Central memory CD8-positive, alpha-beta T cell (primary cell): ENCODE measurements at regions not wholly inside any gene's neighbourhood (a gene's known extent, or its start where the extent isn't known, plus 50 kb on each side); places are given as distances from the start of the nearest gene placed in this dataset.

Source experiments
- ATAC-seq: fragments of 150-1000 bp; cut with Tn5 transposase; replicated peaks from 2 replicates; pipeline ENCODE4 v1.10.0; 2022; ENCODE audit warnings: mild to moderate bottlenecking, moderate FRiP score, moderate number of reproducible peaks; ENCODE audit not compliant: poor library complexity, severe bottlenecking; ENCODE audit errors: extremely low read depth
- DNase-seq, 2 donors: peaks; one replicate each; pipeline ENCODE4 v3.0.0; 2021; ENCODE audit warnings: low spot score in 2 of 2
- H3K27ac Mint-ChIP-seq: one replicate; pipeline ENCODE4 v1.8.0; 2022; ENCODE audit warnings: low read depth, mild to moderate bottlenecking, moderate library complexity, mixed read lengths
- H3K27me3 Mint-ChIP-seq: one replicate; pipeline ENCODE4 v1.8.0; 2022; ENCODE audit warnings: mixed read lengths
- H3K36me3 Mint-ChIP-seq: one replicate; pipeline ENCODE4 v1.8.0; 2022; ENCODE audit warnings: mild to moderate bottlenecking, moderate library complexity, mixed read lengths; ENCODE audit not compliant: insufficient read depth
- H3K4me1 Mint-ChIP-seq: one replicate; pipeline ENCODE4 v1.8.0; 2022; ENCODE audit warnings: mixed read lengths
- H3K4me3 Mint-ChIP-seq: one replicate; pipeline ENCODE4 v1.8.0; 2022; ENCODE audit warnings: mild to moderate bottlenecking, moderate library complexity, mixed read lengths
- H3K9me3 Mint-ChIP-seq: one replicate; pipeline ENCODE4 v1.8.0; 2022; ENCODE audit warnings: mixed read lengths

GRCh38 chr5:123916345-123917121, 404.6 kb downstream of the CSNK1G3 start:
- H3K9me3 Mint-ChIP-seq: peaks cover 19% of the 10 kb centered on the region
- H3K27ac Mint-ChIP-seq: no peak overlapping the region
- H3K36me3 Mint-ChIP-seq: no peaks in the 10 kb centered on the region
- no peak overlapping the region for H3K4me3 Mint-ChIP-seq
- DNase-seq (no peak), ATAC-seq (no peak)
- H3K4me1 Mint-ChIP-seq: no peaks in the 10 kb centered on the region
- H3K27me3 Mint-ChIP-seq: no peaks in the 10 kb centered on the region

- no peak for DNase-seq
- ATAC-seq: no peak
- no peak overlapping the region for H3K27ac Mint-ChIP-seq
- no peaks in the 10 kb centered on the region for H3K36me3 Mint-ChIP-seq
- peaks cover 19% of the 10 kb centered on the region for H3K9me3 Mint-ChIP-seq
- H3K27me3 Mint-ChIP-seq: no peaks in the 10 kb centered on the region
- H3K4me1 Mint-ChIP-seq: no peaks in the 10 kb centered on the region
- no peak overlapping the region for H3K4me3 Mint-ChIP-seq
Measured at GRCh38 chr5:123914333-123914732, 402.4 kb downstream of the CSNK1G3 start.

GRCh38 chr5:123907349-123907748, 395.4 kb downstream of the CSNK1G3 start:
- Mint-ChIP-seq H3K9me3 (peaks cover 9% of the 10 kb centered on the region), H3K27me3 (no peaks in the 10 kb centered on the region), H3K4me3 (no peak overlapping the region), H3K36me3 (no peaks in the 10 kb centered on the region), H3K4me1 (no peaks in the 10 kb centered on the region), H3K27ac (no peak overlapping the region)
- ATAC-seq (no peak), DNase-seq (no peak)

- Mint-ChIP-seq H3K9me3 (peaks cover 9% of the 10 kb centered on the region), H3K27ac (no peak overlapping the region), H3K27me3 (no peaks in the 10 kb centered on the region), H3K4me3 (no peak overlapping the region), H3K36me3 (no peaks in the 10 kb centered on the region), H3K4me1 (no peaks in the 10 kb centered on the region)
- DNase-seq (no peak), ATAC-seq (no peak)
Measured at GRCh38 chr5:123906698-123907295, 394.8 kb downstream of the CSNK1G3 start.

GRCh38 chr5:123885081-123885480, 373.1 kb downstream of the CSNK1G3 start:
- no peak overlapping the region for H3K4me3 Mint-ChIP-seq
- H3K27me3 Mint-ChIP-seq: no peaks in the 10 kb centered on the region
- no peaks in the 10 kb centered on the region for H3K36me3 Mint-ChIP-seq
- DNase-seq (no peak), ATAC-seq (no peak)
- no peak overlapping the region for H3K27ac Mint-ChIP-seq
- H3K4me1 Mint-ChIP-seq: no peaks in the 10 kb centered on the region
- H3K9me3 Mint-ChIP-seq: no peaks in the 10 kb centered on the region

- Mint-ChIP-seq H3K27me3 (no peaks in the 10 kb centered on the region), H3K9me3 (no peaks in the 10 kb centered on the region), H3K4me1 (no peaks in the 10 kb centered on the region), H3K27ac (no peak overlapping the region), H3K4me3 (no peak overlapping the region), H3K36me3 (no peaks in the 10 kb centered on the region)
- ATAC-seq: no peak
- DNase-seq: no peak
Measured at GRCh38 chr5:123882965-123883345, 371.0 kb downstream of the CSNK1G3 start.

- ATAC-seq: no peak
- H3K9me3 Mint-ChIP-seq: no peaks in the 10 kb centered on the region
- no peaks in the 10 kb centered on the region for H3K4me1 Mint-ChIP-seq
- H3K4me3 Mint-ChIP-seq: no peak overlapping the region
- no peak overlapping the region for H3K27ac Mint-ChIP-seq
- H3K36me3 Mint-ChIP-seq: no peaks in the 10 kb centered on the region
- DNase-seq: no peak
- H3K27me3 Mint-ChIP-seq: no peaks in the 10 kb centered on the region
Measured at GRCh38 chr5:123882319-123882964, 370.5 kb downstream of the CSNK1G3 start.

- no peaks in the 10 kb centered on the region for H3K27me3 Mint-ChIP-seq
- no peak for DNase-seq
Measured at GRCh38 chr5:123881759-123882244, 369.8 kb downstream of the CSNK1G3 start.

GRCh38 chr5:123880875-123881274, 368.9 kb downstream of the CSNK1G3 start:
- H3K27me3 Mint-ChIP-seq: no peaks in the 10 kb centered on the region
- no peaks in the 10 kb centered on the region for H3K36me3 Mint-ChIP-seq
- H3K27ac Mint-ChIP-seq: no peak overlapping the region
- DNase-seq (no peak), ATAC-seq (no peak)
- H3K4me3 Mint-ChIP-seq: no peak overlapping the region
- no peaks in the 10 kb centered on the region for H3K4me1 Mint-ChIP-seq
- no peaks in the 10 kb centered on the region for H3K9me3 Mint-ChIP-seq

More at GRCh38 chr5:123881759-123882244, 369.8 kb downstream of the CSNK1G3 start:
- Mint-ChIP-seq H3K4me3 (no peak overlapping the region), H3K36me3 (no peaks in the 10 kb centered on the region), H3K4me1 (no peaks in the 10 kb centered on the region), H3K9me3 (no peaks in the 10 kb centered on the region), H3K27ac (no peak overlapping the region)
- ATAC-seq: no peak

- no peak overlapping the region for H3K27ac Mint-ChIP-seq
- H3K9me3 Mint-ChIP-seq: peaks cover 6% of the 10 kb centered on the region
- ATAC-seq: no peak
- no peaks in the 10 kb centered on the region for H3K36me3 Mint-ChIP-seq
- no peak for DNase-seq
- H3K4me3 Mint-ChIP-seq: no peak overlapping the region
- H3K27me3 Mint-ChIP-seq: no peaks in the 10 kb centered on the region
- no peaks in the 10 kb centered on the region for H3K4me1 Mint-ChIP-seq
Measured at GRCh38 chr5:123879071-123879470, 367.1 kb downstream of the CSNK1G3 start.

- Mint-ChIP-seq H3K36me3 (no peaks in the 10 kb centered on the region), H3K4me1 (no peaks in the 10 kb centered on the region), H3K27me3 (no peaks in the 10 kb centered on the region), H3K4me3 (no peak overlapping the region), H3K27ac (no peak overlapping the region), H3K9me3 (peaks cover 6% of the 10 kb centered on the region)
- DNase-seq: no peak
- ATAC-seq: no peak
Measured at GRCh38 chr5:123876276-123876790, 364.4 kb downstream of the CSNK1G3 start.

GRCh38 chr5:123875561-123876275, 363.7 kb downstream of the CSNK1G3 start:
- DNase-seq (no peak), ATAC-seq (no peak)
- no peak overlapping the region for H3K4me3 Mint-ChIP-seq
- H3K9me3 Mint-ChIP-seq: peaks cover 11% of the 10 kb centered on the region
- no peaks in the 10 kb centered on the region for H3K27me3 Mint-ChIP-seq
- H3K36me3 Mint-ChIP-seq: no peaks in the 10 kb centered on the region
- H3K27ac Mint-ChIP-seq: no peak overlapping the region
- H3K4me1 Mint-ChIP-seq: no peaks in the 10 kb centered on the region
